ENCODE measurements at regions not wholly inside any gene's neighbourhood (a gene's known extent, or its start where the extent isn't known, plus 50 kb on each side); places are given as distances from the start of the nearest gene placed in this dataset.

GRCh38 chr14:98733536-98733935 lies 538.5 kb downstream of the BCL11B start:
- DNase-seq (ENCODE audit: low read depth in 3 of 3): no peak

GRCh38 chr14:98736701-98737338 lies 535.2 kb downstream of the BCL11B start:
- DNase-seq (ENCODE audit: low read depth in 3 of 3): no peak

- no peak for DNase-seq (ENCODE audit: low read depth in 3 of 3)
These were observed 530.5 kb downstream of the BCL11B start for GRCh38 chr14:98741523-98741922.

GRCh38 chr14:98742001-98742400 lies 530.0 kb downstream of the BCL11B start:
- no peak for DNase-seq (ENCODE audit: low read depth in 3 of 3)

GRCh38 chr14:98743536-98743935 lies 528.5 kb downstream of the BCL11B start:
- DNase-seq (ENCODE audit: low read depth in 3 of 3): no peak

- DNase-seq (ENCODE audit: low read depth in 3 of 3): no peak
These were observed 523.0 kb downstream of the BCL11B start for GRCh38 chr14:98748966-98749365.

GRCh38 chr14:98751110-98751509 lies 520.9 kb downstream of the BCL11B start:
- DNase-seq (ENCODE audit: low read depth in 3 of 3): no peak

- no peak for DNase-seq (ENCODE audit: low read depth in 3 of 3)
These were observed 519.3 kb downstream of the BCL11B start for GRCh38 chr14:98752660-98753059.

- no peak for DNase-seq (ENCODE audit: low read depth in 3 of 3)
These were observed 517.5 kb downstream of the BCL11B start for GRCh38 chr14:98754343-98755020.

GRCh38 chr14:98756749-98757148 lies 515.2 kb downstream of the BCL11B start:
- DNase-seq (ENCODE audit: low read depth in 3 of 3): no peak

GRCh38 chr14:98758440-98758839 lies 513.6 kb downstream of the BCL11B start:
- no peak for DNase-seq (ENCODE audit: low read depth in 3 of 3)

GRCh38 chr14:98761993-98762392 lies 510.0 kb downstream of the BCL11B start:
- no peak for DNase-seq (ENCODE audit: low read depth in 3 of 3)

- no peak for DNase-seq (ENCODE audit: low read depth in 3 of 3)
These were observed 505.2 kb downstream of the BCL11B start for GRCh38 chr14:98766818-98767217.

GRCh38 chr14:98769326-98769725 lies 502.7 kb downstream of the BCL11B start:
- no peak for DNase-seq (ENCODE audit: low read depth in 3 of 3)

GRCh38 chr14:98770151-98770550 lies 501.8 kb downstream of the BCL11B start:
- DNase-seq (ENCODE audit: low read depth in 3 of 3): no peak

GRCh38 chr14:98773814-98774213 lies 498.2 kb downstream of the BCL11B start:
- no peak for DNase-seq (ENCODE audit: low read depth in 3 of 3)

- DNase-seq (ENCODE audit: low read depth in 3 of 3): no peak
These were observed 496.1 kb downstream of the BCL11B start for GRCh38 chr14:98775892-98776291.

GRCh38 chr14:98782062-98782461 lies 489.9 kb downstream of the BCL11B start:
- DNase-seq (ENCODE audit: low read depth in 3 of 3): no peak

- DNase-seq (ENCODE audit: low read depth in 3 of 3): no peak
These were observed 486.4 kb downstream of the BCL11B start for GRCh38 chr14:98785578-98785977.

GRCh38 chr14:98786456-98786855 lies 485.5 kb downstream of the BCL11B start:
- DNase-seq (ENCODE audit: low read depth in 3 of 3): no peak

GRCh38 chr14:98791661-98792060 lies 480.3 kb downstream of the BCL11B start:
- DNase-seq (ENCODE audit: low read depth in 3 of 3): no peak

- no peak for DNase-seq (ENCODE audit: low read depth in 3 of 3)
These were observed 479.8 kb downstream of the BCL11B start for GRCh38 chr14:98792171-98792570.

- no peak for DNase-seq (ENCODE audit: low read depth in 3 of 3)
These were observed 473.9 kb downstream of the BCL11B start for GRCh38 chr14:98798099-98798498.

GRCh38 chr14:98799891-98800290 lies 472.1 kb downstream of the BCL11B start:
- no peak for DNase-seq (ENCODE audit: low read depth in 3 of 3)

Measured in stimulated activated CD4-positive, alpha-beta T cell treated with anti-CD3 and anti-CD28 coated beads, TNF-alpha, amount 100 ng/mL, for 24 hours (primary cell).